Prostate gland (tissue), 2 donors: ENCODE measurements at regions not wholly inside any gene's neighbourhood (a gene's known extent, or its start where the extent isn't known, plus 50 kb on each side); places are given as distances from the start of the nearest gene placed in this dataset.

Experiments used
- DNase-seq: peaks from one replicate; pipeline ENCODE4 v3.0.0-alpha.2; 2019; ENCODE audit warnings: low spot score
- H3K27ac ChIP-seq, 2 donors: fragments of 200-600 bp; sonication (generic); 2 replicates each; pipeline ENCODE4 v1.5.1; 2017 to 2019
- H3K27me3 ChIP-seq: fragments of 200-600 bp; sonication (generic); replicated peaks from 2 replicates; pipeline ENCODE4 v1.5.1; 2019; ENCODE audit not compliant: insufficient read depth
- H3K36me3 ChIP-seq, 2 donors: fragments of 200-600 bp; sonication (generic); 1 replicate in 1 of 2; 2 replicates in 1 of 2; pipeline versions ENCODE4 v1.5.1 to v1.8.1; 2017 to 2019
- H3K4me1 ChIP-seq: fragments of 200-600 bp; sonication (generic); replicated peaks from 2 replicates; pipeline ENCODE4 v1.5.1; 2019
- H3K4me3 ChIP-seq, 2 donors: fragments of 200-600 bp; sonication (generic); 2 replicates each; pipeline ENCODE4 v1.5.1; 2017 to 2019
- H3K9me3 ChIP-seq: fragments of 200-600 bp; sonication (generic); 2 replicates; pipeline ENCODE4 v1.5.1; 2017
- POLR2A ChIP-seq: fragments of 450-650 bp; IDR thresholded peaks from one replicate; pipeline ENCODE4 v1.6.1; 2016; ENCODE audit warnings: antibody characterized with exemption, mild to moderate bottlenecking
- POLR2AphosphoS5 ChIP-seq: sonication (generic); formaldehyde crosslinking; IDR thresholded peaks from one replicate; pipeline ENCODE4 v1.6.1; 2017; ENCODE audit warnings: antibody characterized with exemption
- WGBS: methylation state at CpG from one replicate; pipeline ENCODE4 v1.1.5; 2018; 5-methylcytosine and 5-hydroxymethylcytosine counted together
- intact Hi-C: fragments of 100-400 bp; cut with DNase I; formaldehyde crosslinking; loops from one replicate; pipeline ENCODE4 v1.14.2; 2022
- TF ChIP-seq, protein P1 (sequence below), 4 experiments: fragments of 200-600 bp in 2 of 4; fragments of 450-650 bp in 2 of 4; sonication (generic) in 2 of 4; IDR thresholded peaks; 1 replicate in 3 of 4; 2 replicates in 1 of 4; pipeline ENCODE4 v1.5.1; 2016 to 2019; ENCODE audit warnings: antibody characterized with exemption in 4 of 4, mild to moderate bottlenecking in 2 of 4, moderate library complexity in 2 of 4

DNA sequence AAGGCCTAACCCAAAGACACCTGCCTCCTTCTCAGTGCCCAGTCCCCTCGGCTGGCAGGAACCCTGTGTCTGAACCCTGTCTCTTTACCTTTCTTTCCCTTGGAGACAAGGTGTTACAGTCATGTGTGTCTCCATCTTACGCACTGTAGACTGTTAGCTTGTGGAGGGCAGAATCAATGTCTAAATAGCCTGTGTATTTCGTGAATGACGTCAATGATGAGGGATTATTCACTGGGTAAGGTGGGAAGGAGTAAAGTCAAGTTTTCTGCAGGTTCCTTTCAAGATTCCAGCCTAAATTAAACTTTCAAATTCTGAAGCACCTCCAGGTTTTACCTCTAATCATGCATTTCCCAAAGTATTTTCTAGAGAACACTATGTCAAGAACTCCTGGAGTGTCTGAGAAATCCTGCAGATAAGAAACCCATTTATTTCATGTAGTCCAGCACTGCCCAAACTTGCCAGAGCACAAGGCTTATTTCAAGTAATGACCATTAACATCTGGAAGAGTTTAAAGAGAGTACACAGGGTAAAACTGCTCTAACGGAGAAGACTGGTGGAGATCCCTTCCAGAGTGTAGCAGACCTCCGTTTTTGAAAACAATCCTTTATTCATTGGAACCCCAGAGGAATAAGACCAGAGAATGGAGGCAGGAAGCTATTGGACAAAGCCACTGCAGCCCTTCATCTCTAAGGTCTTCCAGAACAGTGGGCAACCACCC lies 72.8 kb downstream of the KCNF1 start:
- Histone ChIP-seq H3K27ac (no peak overlapping the region), H3K4me3 (no peak overlapping the region), H3K36me3 (no peaks in the 10 kb centered on the region), H3K4me1 (no peaks in the 10 kb centered on the region), H3K9me3 (no peaks in the 10 kb centered on the region), H3K27me3 (no peaks in the 10 kb centered on the region)
- no peak for DNase-seq
- TF ChIP-seq, protein P1, sequence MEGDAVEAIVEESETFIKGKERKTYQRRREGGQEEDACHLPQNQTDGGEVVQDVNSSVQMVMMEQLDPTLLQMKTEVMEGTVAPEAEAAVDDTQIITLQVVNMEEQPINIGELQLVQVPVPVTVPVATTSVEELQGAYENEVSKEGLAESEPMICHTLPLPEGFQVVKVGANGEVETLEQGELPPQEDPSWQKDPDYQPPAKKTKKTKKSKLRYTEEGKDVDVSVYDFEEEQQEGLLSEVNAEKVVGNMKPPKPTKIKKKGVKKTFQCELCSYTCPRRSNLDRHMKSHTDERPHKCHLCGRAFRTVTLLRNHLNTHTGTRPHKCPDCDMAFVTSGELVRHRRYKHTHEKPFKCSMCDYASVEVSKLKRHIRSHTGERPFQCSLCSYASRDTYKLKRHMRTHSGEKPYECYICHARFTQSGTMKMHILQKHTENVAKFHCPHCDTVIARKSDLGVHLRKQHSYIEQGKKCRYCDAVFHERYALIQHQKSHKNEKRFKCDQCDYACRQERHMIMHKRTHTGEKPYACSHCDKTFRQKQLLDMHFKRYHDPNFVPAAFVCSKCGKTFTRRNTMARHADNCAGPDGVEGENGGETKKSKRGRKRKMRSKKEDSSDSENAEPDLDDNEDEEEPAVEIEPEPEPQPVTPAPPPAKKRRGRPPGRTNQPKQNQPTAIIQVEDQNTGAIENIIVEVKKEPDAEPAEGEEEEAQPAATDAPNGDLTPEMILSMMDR (IDR thresholded peaks at IDR 0.05): no peak
- TF ChIP-seq POLR2A (no peak), POLR2AphosphoS5 (no peak)
- 82% methylated on average over 6 of the region's 6 CpGs for WGBS
- intact Hi-C loops: no loop called here

DNA sequence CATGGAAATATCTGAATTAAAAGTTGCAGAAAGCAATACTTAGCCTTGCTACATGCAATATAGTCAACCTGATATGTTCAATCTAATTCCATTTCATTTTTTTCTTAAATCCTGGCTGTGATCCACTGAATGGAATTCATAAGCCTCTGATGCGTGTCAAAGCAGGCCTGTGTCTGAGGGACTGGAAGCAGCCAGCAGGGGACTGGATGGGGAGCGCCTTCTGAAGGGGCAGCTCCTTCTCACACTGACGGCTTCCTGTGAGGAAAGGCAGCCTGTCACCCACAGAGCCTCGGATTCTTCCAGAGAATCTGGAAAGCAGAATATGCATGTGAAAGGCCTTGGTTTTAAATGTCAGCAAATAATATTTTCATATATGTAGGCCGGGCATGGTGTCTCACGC lies 73.5 kb downstream of the KCNF1 start:
- H3K9me3 ChIP-seq: no peaks in the 10 kb centered on the region
- DNase-seq: no peak
- intact Hi-C loops: no loop called here

DNA sequence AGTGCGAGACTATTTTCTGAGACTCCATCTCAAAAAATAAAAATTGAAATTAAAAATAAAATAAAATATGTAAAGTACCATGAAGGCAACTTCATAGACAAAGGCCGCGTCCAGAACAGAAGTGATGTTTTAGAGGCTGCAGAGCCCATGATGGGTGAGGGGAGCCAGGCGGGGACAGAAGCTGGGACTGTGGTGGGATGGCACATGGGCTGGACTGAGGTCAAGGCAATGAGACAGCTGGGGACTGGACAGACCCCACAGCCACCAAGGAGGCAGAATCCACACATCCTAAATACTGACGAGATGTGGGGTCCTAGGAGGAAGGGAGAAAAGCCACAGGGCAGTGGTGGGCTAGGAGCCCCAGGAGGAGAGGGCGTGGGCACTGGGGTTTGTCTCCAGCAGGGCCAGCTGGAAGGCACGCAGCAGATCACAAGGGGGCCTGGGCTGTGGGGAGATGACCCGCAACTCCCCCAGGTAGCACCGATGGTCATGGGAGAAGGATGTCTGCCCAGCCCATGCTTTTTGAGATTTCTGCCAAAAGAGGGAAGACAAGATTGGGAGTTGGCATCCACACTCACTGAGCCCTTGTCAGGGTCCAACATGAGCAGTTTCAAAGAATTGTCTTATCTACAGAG lies 74.3 kb downstream of the KCNF1 start:
- 96% methylated on average over 9 of the region's 9 CpGs for WGBS

More for the DNA sequence above, 73.5 kb downstream of the KCNF1 start:
- 53% methylated on average over 6 of the region's 6 CpGs for WGBS
- H3K36me3 ChIP-seq: no peaks in the 10 kb centered on the region
- no peaks in the 10 kb centered on the region for H3K4me1 ChIP-seq
- H3K4me3 ChIP-seq: no peak overlapping the region
- TF ChIP-seq, protein P1 (IDR thresholded peaks at IDR 0.05): no peak
- TF ChIP-seq POLR2A: no peak
- no peak for TF ChIP-seq POLR2AphosphoS5
- no peaks in the 10 kb centered on the region for H3K27me3 ChIP-seq
- H3K27ac ChIP-seq: no peak overlapping the region

DNA sequence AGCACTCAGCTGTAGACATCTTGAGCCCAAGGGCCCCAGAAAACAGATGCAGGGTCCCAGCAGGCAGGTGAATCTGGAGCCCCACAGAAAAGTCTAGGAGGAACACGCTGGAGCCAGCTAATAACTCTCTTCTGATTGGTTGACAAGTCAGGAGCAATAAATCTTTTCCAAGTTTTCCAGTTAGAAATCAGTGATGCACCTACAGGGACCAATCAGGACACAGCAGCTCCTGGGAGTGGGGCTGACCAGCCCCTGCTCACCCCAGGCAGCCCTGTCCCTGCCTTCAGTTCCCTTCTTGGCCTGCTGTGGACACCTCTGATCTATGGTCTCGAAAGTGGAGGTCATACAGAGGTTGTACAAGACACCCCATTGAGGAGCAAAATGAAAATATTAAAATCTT lies 75.7 kb downstream of the KCNF1 start:
- Histone ChIP-seq H3K27ac (no peak overlapping the region), H3K36me3 (no peaks in the 10 kb centered on the region), H3K4me1 (no peaks in the 10 kb centered on the region), H3K4me3 (no peak overlapping the region), H3K9me3 (no peaks in the 10 kb centered on the region), H3K27me3 (no peaks in the 10 kb centered on the region)
- WGBS: 80% methylated on average over 2 of the region's 2 CpGs
- DNase-seq: no peak
- TF ChIP-seq POLR2AphosphoS5: no peak
- TF ChIP-seq POLR2A: no peak
- TF ChIP-seq, protein P1 (IDR thresholded peaks at IDR 0.05): no peak
- intact Hi-C loops: no loop called here

More for the DNA sequence above, 74.3 kb downstream of the KCNF1 start:
- intact Hi-C loops: no loop called here
- H3K27me3 ChIP-seq: no peaks in the 10 kb centered on the region
- H3K27ac ChIP-seq: no peak overlapping the region
- no peak for DNase-seq
- no peaks in the 10 kb centered on the region for H3K36me3 ChIP-seq
- no peaks in the 10 kb centered on the region for H3K9me3 ChIP-seq
- TF ChIP-seq, protein P1 (IDR thresholded peaks at IDR 0.05): no peak
- TF ChIP-seq POLR2AphosphoS5 (no peak), POLR2A (no peak)
- no peaks in the 10 kb centered on the region for H3K4me1 ChIP-seq
- H3K4me3 ChIP-seq: no peak overlapping the region

DNA sequence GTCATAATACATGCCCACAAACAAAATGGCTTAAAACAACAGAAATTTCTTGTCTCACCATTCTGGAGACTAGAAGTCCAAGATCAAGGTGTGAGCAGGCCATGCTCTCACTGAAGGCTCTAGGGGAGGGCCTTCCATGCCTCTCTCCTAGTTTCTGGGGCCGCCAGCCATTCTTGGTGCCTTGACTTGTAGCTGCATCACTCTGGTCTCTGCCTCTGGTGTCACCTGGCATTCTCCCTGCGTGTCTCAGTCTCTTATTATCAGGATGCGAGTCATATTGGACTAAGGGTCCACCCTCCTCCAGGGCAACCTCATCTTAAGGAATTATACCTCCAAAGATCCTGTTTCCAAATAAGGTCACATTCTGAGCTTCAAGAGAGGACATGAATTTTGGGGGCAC lies 76.1 kb downstream of the KCNF1 start:
- H3K4me1 ChIP-seq: no peaks in the 10 kb centered on the region
- no peaks in the 10 kb centered on the region for H3K9me3 ChIP-seq
- WGBS: 96% methylated on average over 3 of the region's 3 CpGs
- no peaks in the 10 kb centered on the region for H3K27me3 ChIP-seq
- intact Hi-C loops: no loop called here
- no peaks in the 10 kb centered on the region for H3K36me3 ChIP-seq
- no peak overlapping the region for H3K27ac ChIP-seq
- no peak for DNase-seq
- TF ChIP-seq, protein P1 (IDR thresholded peaks at IDR 0.05): no peak
- TF ChIP-seq POLR2AphosphoS5 (no peak), POLR2A (no peak)
- H3K4me3 ChIP-seq: no peak overlapping the region
